CD14-positive monocyte (primary cell): ENCODE measurements at regions not wholly inside any gene's neighbourhood (a gene's known extent, or its start where the extent isn't known, plus 50 kb on each side); places are given as distances from the start of the nearest gene placed in this dataset.

Experiments
- DNase-seq, 3 donors: peaks; one replicate each; pipeline ENCODE4 v3.0.0-alpha.2; 2011 to 2022
- H2AFZ ChIP-seq: 2 replicates; pipeline ENCODE4 v1.6.0; 2012; ENCODE audit warnings: mild to moderate bottlenecking, low read depth, low read length, inconsistent platforms; ENCODE audit not compliant: insufficient read depth, poor library complexity, severe bottlenecking
- H3K27ac ChIP-seq, 2 donors: 1 replicate in 1 of 2; 2 replicates in 1 of 2; pipeline ENCODE4 v1.5.1; 2012 to 2013; ENCODE audit warnings: low read length in 2 of 2, control low read depth in 1 of 2, inconsistent platforms in 1 of 2, low read depth in 1 of 2, mild to moderate bottlenecking in 1 of 2
- H3K27me3 ChIP-seq, 2 donors: one replicate each; pipeline versions ENCODE4 v1.6.0 to v1.6.1; 2011 to 2013; ENCODE audit warnings: low read length in 2 of 2; ENCODE audit not compliant: control insufficient read depth in 2 of 2, insufficient read depth in 2 of 2
- H3K36me3 ChIP-seq, 2 donors: replicated peaks in 1 of 2; 1 replicate in 1 of 2; 2 replicates in 1 of 2; pipeline versions ENCODE4 v1.5.1 to v1.6.1; 2012 to 2013; ENCODE audit warnings: low read length in 2 of 2, control low read depth in 1 of 2, inconsistent platforms in 1 of 2, mild to moderate bottlenecking in 1 of 2; ENCODE audit not compliant: insufficient read depth in 2 of 2, control insufficient read depth in 1 of 2
- H3K4me1 ChIP-seq, 2 donors: 1 replicate in 1 of 2; 2 replicates in 1 of 2; pipeline versions ENCODE4 v1.5.1 to v1.6.1; 2012 to 2013; ENCODE audit warnings: low read length in 2 of 2, control low read depth in 1 of 2, inconsistent platforms in 1 of 2, mild to moderate bottlenecking in 1 of 2, moderate library complexity in 1 of 2; ENCODE audit not compliant: insufficient read depth in 2 of 2, control insufficient read depth in 1 of 2
- H3K4me2 ChIP-seq: replicated peaks from 2 replicates; pipeline ENCODE3; 2012; ENCODE audit warnings: low read length, moderate library complexity, mild to moderate bottlenecking; ENCODE audit not compliant: poor library complexity, severe bottlenecking; ENCODE audit errors: extremely low read depth
- H3K4me3 ChIP-seq, 3 experiments: fragments of 200-600 bp in 1 of 3; sonication (generic) in 1 of 3; replicated peaks in 1 of 3; 1 replicate in 2 of 3; 2 replicates in 1 of 3; pipeline ENCODE4 v1.5.1; 2011 to 2013; ENCODE audit warnings: low read length in 3 of 3, mild to moderate bottlenecking in 3 of 3, control low read depth in 2 of 3, low read depth in 2 of 3, inconsistent platforms in 1 of 3, moderate library complexity in 1 of 3
- H3K79me2 ChIP-seq: 2 replicates; pipeline ENCODE4 v1.6.0; 2012; ENCODE audit warnings: mild to moderate bottlenecking, control low read depth, inconsistent platforms, low read length, moderate library complexity; ENCODE audit not compliant: insufficient read depth
- H3K9ac ChIP-seq: 2 replicates; pipeline ENCODE4 v1.6.0; 2017; ENCODE audit warnings: low read length, mild to moderate bottlenecking; ENCODE audit not compliant: insufficient read depth, poor library complexity, severe bottlenecking
- H3K9me3 ChIP-seq, 2 donors: replicated peaks in 1 of 2; 1 replicate in 1 of 2; 2 replicates in 1 of 2; pipeline versions ENCODE4 v1.5.1 to v1.6.1; 2012 to 2013; ENCODE audit warnings: low read length in 2 of 2, control low read depth in 1 of 2; ENCODE audit not compliant: control insufficient read depth in 1 of 2, insufficient read depth in 1 of 2
- H4K20me1 ChIP-seq: 2 replicates; pipeline ENCODE4 v1.6.0; 2012; ENCODE audit warnings: mild to moderate bottlenecking, low read length, control low read depth, moderate library complexity; ENCODE audit not compliant: insufficient read depth
- H3K27ac Mint-ChIP-seq, 7 donors: one replicate each; pipeline ENCODE4 v1.8.0; 2020; ENCODE audit warnings: mild to moderate bottlenecking in 7 of 7, mixed read lengths in 7 of 7, moderate library complexity in 6 of 7, inconsistent platforms in 2 of 7
- H3K27me3 Mint-ChIP-seq, 3 donors: one replicate each; pipeline ENCODE4 v1.8.0; 2021 to 2022; ENCODE audit warnings: low read depth in 3 of 3, mild to moderate bottlenecking in 3 of 3, mixed read lengths in 3 of 3, moderate library complexity in 3 of 3, inconsistent platforms in 1 of 3
- H3K36me3 Mint-ChIP-seq, 2 donors: one replicate each; pipeline ENCODE4 v1.8.0; 2020; ENCODE audit warnings: mixed read lengths in 2 of 2, inconsistent platforms in 1 of 2, mild to moderate bottlenecking in 1 of 2
- H3K4me1 Mint-ChIP-seq: one replicate; pipeline ENCODE4 v1.8.0; 2020; ENCODE audit warnings: mild to moderate bottlenecking, mixed read lengths
- H3K4me3 Mint-ChIP-seq, 2 donors: one replicate each; pipeline ENCODE4 v1.8.0; 2020; ENCODE audit warnings: mild to moderate bottlenecking in 2 of 2, mixed read lengths in 2 of 2, moderate library complexity in 1 of 2
- H3K9me3 Mint-ChIP-seq, 7 donors: one replicate each; pipeline ENCODE4 v1.8.0; 2020 to 2022; ENCODE audit warnings: mixed read lengths in 7 of 7, mild to moderate bottlenecking in 6 of 7, moderate library complexity in 6 of 7, inconsistent platforms in 2 of 7
- CTCF ChIP-seq: fragments of 200-600 bp; IDR thresholded peaks from one replicate; pipeline ENCODE4 v1.8.0; 2022; ENCODE audit warnings: antibody characterized with exemption, mild to moderate bottlenecking
- WGBS: methylation state at CpG from one replicate; pipeline ENCODE4 v1.1.5; 2013; ENCODE audit warnings: missing lambda C conversion rate; ENCODE audit not compliant: insufficient coverage; 5-methylcytosine and 5-hydroxymethylcytosine counted together
- intact Hi-C, 2 donors: fragments of 100-400 bp; cut with micrococcal nuclease; formaldehyde crosslinking; loops; one replicate each; pipeline versions ENCODE4 v1.15.0 to v1.15.1; 2023

GRCh38 chr9:80383331-80383730 lies 811.6 kb downstream of the TLE4 start:
- Mint-ChIP-seq H3K27ac (no peak overlapping the region), H3K27me3 (no peaks in the 10 kb centered on the region), H3K36me3 (no peaks in the 10 kb centered on the region), H3K4me3 (no peak overlapping the region), H3K4me1 (no peaks in the 10 kb centered on the region), H3K9me3 (peaks cover 0 to 12% (median 4%) of the 10 kb centered on the region in 7 donors)
- no peaks in the 10 kb centered on the region for H3K79me2 ChIP-seq
- DNase-seq, result no peak
- no peak for TF ChIP-seq CTCF
- H3K9ac ChIP-seq, result no peak overlapping the region
- no peak overlapping the region for H3K4me2 ChIP-seq
- H3K4me1 ChIP-seq, result no peaks in the 10 kb centered on the region
- H3K4me3 ChIP-seq, result no peak overlapping the region
- no peaks in the 10 kb centered on the region for H4K20me1 ChIP-seq
- intact Hi-C loops, result no loop called here
- H3K27ac ChIP-seq, result no peak overlapping the region
- no peak overlapping the region for H2AFZ ChIP-seq
- no peaks in the 10 kb centered on the region for H3K27me3 ChIP-seq
- peaks cover under 1 to 8% of the 10 kb centered on the region in 2 donors for H3K9me3 ChIP-seq
- whole genome bisulfite sequencing, result no CpG with 5 or more reads among the region's 2 CpGs
- H3K36me3 ChIP-seq, result no peaks in the 10 kb centered on the region

- Histone ChIP-seq H3K36me3 (no peaks in the 10 kb centered on the region), H4K20me1 (no peaks in the 10 kb centered on the region), H3K27me3 (no peaks in the 10 kb centered on the region), H3K4me2 (no peak overlapping the region), H3K27ac (no peak overlapping the region), H3K4me1 (no peaks in the 10 kb centered on the region), H3K79me2 (no peaks in the 10 kb centered on the region), H3K9me3 (peaks cover 3 to 6% of the 10 kb centered on the region in 2 donors), H3K9ac (no peak overlapping the region), H3K4me3 (no peak overlapping the region), H2AFZ (no peak overlapping the region)
- H3K4me3 Mint-ChIP-seq, result no peak overlapping the region
- no peaks in the 10 kb centered on the region for H3K36me3 Mint-ChIP-seq
- H3K27ac Mint-ChIP-seq, result no peak overlapping the region
- intact Hi-C loops, result no loop called here
- H3K27me3 Mint-ChIP-seq, result no peaks in the 10 kb centered on the region
- no peak for DNase-seq
- peaks cover 0 to 12% (median 3%) of the 10 kb centered on the region in 7 donors for H3K9me3 Mint-ChIP-seq
- WGBS, result 93% methylated on average over 2 of the region's 5 CpGs
- no peaks in the 10 kb centered on the region for H3K4me1 Mint-ChIP-seq
- no peak for TF ChIP-seq CTCF
These were observed 810.6 kb downstream of the TLE4 start for GRCh38 chr9:80382211-80382891.
